OCI-LY7 (cell line): ENCODE measurements at regions not wholly inside any gene's neighbourhood (a gene's known extent, or its start where the extent isn't known, plus 50 kb on each side); places are given as distances from the start of the nearest gene placed in this dataset.

ENCODE experiments used
- BruUV-seq: library from RNA; stranded (reverse); fragments of 400-500 nt; replicated peaks from 2 replicates; lab custom pipeline; 2021; lab: Mats Ljungman, UMichigan
- CTCF ChIA-PET: fragments of 300-600 bp; sonication (Branson Sonifier 250); formaldehyde crosslinking; loops from one replicate; lab custom pipeline; 2022; ENCODE audit warnings: antibody characterized with exemption; ENCODE audit not compliant: unreplicated experiment; lab: Charles Lee
- POLR2A ChIA-PET: fragments of 300-600 bp; sonication (Branson Sonifier 250); formaldehyde crosslinking; loops from one replicate; lab custom pipeline; 2022; ENCODE audit warnings: antibody characterized with exemption; lab: Charles Lee
- DNase-seq: peaks from one replicate; pipeline ENCODE4 v3.0.0-alpha.2; 2015; ENCODE audit warnings: low spot score
- H2AFZ ChIP-seq: fragments of 200-600 bp; sonication (generic), shearing (Covaris generic); 2 replicates; pipeline ENCODE4 v1.6.1; 2014; ENCODE audit warnings: mild to moderate bottlenecking, antibody characterized with exemption, low read length, moderate library complexity
- H3K27ac ChIP-seq: fragments of 200-600 bp; sonication (generic); 2 replicates; pipeline ENCODE4 v1.5.1; 2014; ENCODE audit warnings: mixed run types, low read depth, mild to moderate bottlenecking, moderate library complexity, low read length, inconsistent platforms; ENCODE audit not compliant: poor library complexity, severe bottlenecking
- H3K36me3 ChIP-seq: fragments of 200-600 bp; sonication (generic); 2 replicates; pipeline ENCODE4 v1.6.1; 2014; ENCODE audit warnings: mild to moderate bottlenecking, antibody characterized with exemption, low read length, moderate library complexity, mixed read lengths; ENCODE audit not compliant: insufficient read depth
- H3K4me1 ChIP-seq: fragments of 200-600 bp; sonication (generic); 2 replicates; pipeline ENCODE4 v1.5.1; 2014; ENCODE audit warnings: mild to moderate bottlenecking, low read length; ENCODE audit not compliant: insufficient read depth, poor library complexity, severe bottlenecking
- H3K4me2 ChIP-seq: fragments of 200-600 bp; sonication (generic); 2 replicates; pipeline ENCODE4 v1.6.1; 2014; ENCODE audit warnings: mild to moderate bottlenecking, low read length
- H3K4me3 ChIP-seq: fragments of 200-600 bp; sonication (generic); 2 replicates; pipeline ENCODE4 v1.5.1; 2014; ENCODE audit warnings: mild to moderate bottlenecking, low read depth, low read length; ENCODE audit not compliant: poor library complexity, severe bottlenecking
- H3K79me2 ChIP-seq: fragments of 200-600 bp; sonication (generic); 2 replicates; pipeline ENCODE4 v1.6.1; 2016; ENCODE audit warnings: low read depth, mild to moderate bottlenecking, low read length, moderate library complexity, mixed read lengths; ENCODE audit not compliant: insufficient read depth
- H3K9me2 ChIP-seq: fragments of 200-600 bp; sonication (generic); 2 replicates; pipeline ENCODE4 v1.6.1; 2016; ENCODE audit warnings: mild to moderate bottlenecking, low read length, mixed read lengths; ENCODE audit not compliant: insufficient read depth
- H3K9me3 ChIP-seq: fragments of 200-600 bp; sonication (generic); 2 replicates; pipeline ENCODE4 v1.6.1; 2014; ENCODE audit warnings: mild to moderate bottlenecking, mixed run types, low read length, mixed read lengths
- H4K20me1 ChIP-seq: fragments of 200-600 bp; sonication (generic); 2 replicates; pipeline ENCODE4 v1.6.1; 2014; ENCODE audit warnings: mild to moderate bottlenecking, antibody characterized with exemption, low read length, moderate library complexity, mixed read lengths; ENCODE audit not compliant: insufficient read depth
- CTCF ChIP-seq: fragments of 200-600 bp; sonication (generic); conservative IDR thresholded peaks from 2 replicates; pipeline ENCODE4 v1.5.1; 2014; ENCODE audit warnings: mild to moderate bottlenecking, antibody characterized with exemption, low read length, moderate library complexity, mixed read lengths
- EZH2phosphoT487 ChIP-seq: fragments of 200-600 bp; sonication (generic); IDR thresholded peaks from 2 replicates; pipeline ENCODE4 v1.6.1; 2018; ENCODE audit warnings: low read depth, borderline replicate concordance, mild to moderate bottlenecking, mixed run types, antibody characterized with exemption, low read length, moderate library complexity, mixed read lengths
- intact Hi-C: fragments of 100-400 bp; cut with micrococcal nuclease; formaldehyde crosslinking; loops from one replicate; pipeline ENCODE4 v1.10.0; 2022; ENCODE audit not compliant: unreplicated experiment

- no peaks in the 10 kb centered on the region for H3K36me3 ChIP-seq
- no peaks in the 10 kb centered on the region for H3K4me1 ChIP-seq
- no peaks in the 10 kb centered on the region for H4K20me1 ChIP-seq
- intact Hi-C loops: no loop called here
- POLR2A ChIA-PET: no interaction called here
- no peaks in the 10 kb centered on the region for H3K9me2 ChIP-seq
- no peak overlapping the region for H3K4me3 ChIP-seq
- CTCF ChIA-PET: no interaction called here
- H3K27ac ChIP-seq: no peak overlapping the region
- no peaks in the 10 kb centered on the region for H3K9me3 ChIP-seq
- H3K79me2 ChIP-seq: no peaks in the 10 kb centered on the region
- TF ChIP-seq EZH2phosphoT487: no peak
- TF ChIP-seq CTCF: no peak
- no peak for DNase-seq
- H3K4me2 ChIP-seq: no peak overlapping the region
- no TSS peak for BruUV-seq
- H2AFZ ChIP-seq: no peak overlapping the region
These were observed 803.6 kb upstream of the ADGRL3 start for GRCh38 chr4:60396341-60397049.

- Histone ChIP-seq H2AFZ (no peak overlapping the region), H3K27ac (no peak overlapping the region), H3K9me3 (no peaks in the 10 kb centered on the region), H3K4me1 (no peaks in the 10 kb centered on the region), H4K20me1 (no peaks in the 10 kb centered on the region), H3K79me2 (no peaks in the 10 kb centered on the region), H3K9me2 (no peaks in the 10 kb centered on the region), H3K4me3 (no peak overlapping the region), H3K36me3 (no peaks in the 10 kb centered on the region), H3K4me2 (no peak overlapping the region)
- intact Hi-C loops: no loop called here
- DNase-seq: no peak
- TF ChIP-seq EZH2phosphoT487 (no peak), CTCF (no peak)
- CTCF ChIA-PET: no interaction called here
- POLR2A ChIA-PET: no interaction called here
- no TSS peak for BruUV-seq
These were observed 799.5 kb upstream of the ADGRL3 start for GRCh38 chr4:60400593-60400992.

- Histone ChIP-seq H3K36me3 (no peaks in the 10 kb centered on the region), H3K9me2 (no peaks in the 10 kb centered on the region), H2AFZ (no peak overlapping the region), H3K27ac (no peak overlapping the region), H3K4me1 (no peaks in the 10 kb centered on the region), H3K9me3 (no peaks in the 10 kb centered on the region), H3K4me3 (no peak overlapping the region), H4K20me1 (no peaks in the 10 kb centered on the region), H3K4me2 (no peak overlapping the region), H3K79me2 (no peaks in the 10 kb centered on the region)
- DNase-seq: no peak
- intact Hi-C loops: no loop called here
- BruUV-seq: no TSS peak
- TF ChIP-seq EZH2phosphoT487: no peak
- TF ChIP-seq CTCF: no peak
- ChIA-PET POLR2A (no interaction called here), CTCF (no interaction called here)
These were observed 796.1 kb upstream of the ADGRL3 start for GRCh38 chr4:60404027-60404426.
